ENCODE measurements at regions not wholly inside any gene's neighbourhood (a gene's known extent, or its start where the extent isn't known, plus 50 kb on each side); places are given as distances from the start of the nearest gene placed in this dataset.
A peak's percentile ranks its signal among the peaks of the same experiment; 100 is the strongest.
"Not testable (repeated sequence)": the region's sequence is repeated elsewhere in the genome, so short reads cannot be mapped to it uniquely, and the experiment has no call there.

GRCh38 chrX:40887476-40887875 lies 152.1 kb upstream of the MED14 start:
- no peak for DNase-seq (ENCODE audit: low read depth in 2 of 2)

DNA sequence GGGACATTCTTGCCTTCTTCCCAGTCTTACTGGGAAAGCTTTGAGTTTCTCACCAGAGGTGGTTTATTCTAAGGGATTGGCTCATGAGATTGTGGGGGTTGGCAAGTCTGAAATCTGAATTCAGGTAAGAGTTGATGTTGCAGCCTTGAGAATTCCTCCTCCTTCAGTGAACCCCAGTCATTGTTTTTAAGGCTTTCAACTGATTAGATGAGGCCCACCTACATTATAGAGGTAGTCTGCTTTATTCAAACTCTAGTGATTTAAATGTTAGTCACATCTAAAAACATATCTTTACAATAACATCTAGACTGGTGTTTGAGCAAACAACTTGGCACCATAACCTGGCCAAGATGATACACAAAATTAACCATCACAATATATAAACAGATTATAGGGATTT lies 156.5 kb upstream of the MED14 start:
- no peak for DNase-seq (ENCODE audit: low read depth in 2 of 2)

GRCh38 chrX:40893251-40893910 lies 158.0 kb upstream of the MED14 start:
- DNase-seq (ENCODE audit: low read depth in 2 of 2), result no peak

DNA sequence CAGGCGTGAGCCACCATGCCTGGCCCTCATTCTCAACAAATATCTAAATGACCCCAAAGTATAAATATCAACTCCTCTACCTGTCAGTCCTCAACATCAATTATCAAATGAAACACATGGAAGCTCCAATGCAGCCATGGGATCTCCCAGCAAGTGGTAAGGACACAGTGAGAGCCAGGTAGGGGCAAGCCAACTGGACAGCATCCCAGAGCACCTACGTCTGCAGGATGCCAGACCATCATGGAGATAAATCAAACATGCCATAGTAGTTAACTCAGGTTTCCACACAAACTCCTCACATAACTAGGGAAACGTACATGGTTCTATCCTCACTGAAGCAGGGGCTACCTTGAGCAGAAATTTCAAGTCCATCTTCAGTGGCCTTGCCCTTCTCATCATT lies 159.9 kb upstream of the MED14 start:
- DNase-seq (ENCODE audit: low read depth in 2 of 2), result no peak

- peak in 1 of 2 donors; percentile 30 for DNase-seq (ENCODE audit: low read depth in 2 of 2)
These were observed 162.5 kb upstream of the MED14 start for GRCh38 chrX:40897718-40898270.

DNA sequence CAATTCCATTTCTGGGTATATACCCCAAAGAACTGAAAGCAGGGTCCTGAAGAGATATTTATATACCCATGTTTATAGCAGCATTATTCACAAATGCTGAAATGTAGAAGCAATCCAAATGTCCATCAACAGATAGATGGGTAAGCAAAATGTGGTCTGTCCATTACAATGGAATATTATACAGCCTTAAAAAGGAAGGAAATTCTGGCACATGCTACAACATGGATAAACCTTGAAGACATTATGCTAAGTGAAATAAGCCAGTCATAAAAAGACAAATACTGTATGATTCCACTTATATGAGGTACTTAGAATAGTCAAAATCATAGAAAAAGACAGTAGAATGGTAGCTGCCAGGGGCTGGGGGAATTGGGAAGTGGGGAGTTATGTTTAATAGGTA lies 169.4 kb upstream of the MED14 start:
- DNase-seq (ENCODE audit: low read depth in 2 of 2), result not testable (repeated sequence)

DNA sequence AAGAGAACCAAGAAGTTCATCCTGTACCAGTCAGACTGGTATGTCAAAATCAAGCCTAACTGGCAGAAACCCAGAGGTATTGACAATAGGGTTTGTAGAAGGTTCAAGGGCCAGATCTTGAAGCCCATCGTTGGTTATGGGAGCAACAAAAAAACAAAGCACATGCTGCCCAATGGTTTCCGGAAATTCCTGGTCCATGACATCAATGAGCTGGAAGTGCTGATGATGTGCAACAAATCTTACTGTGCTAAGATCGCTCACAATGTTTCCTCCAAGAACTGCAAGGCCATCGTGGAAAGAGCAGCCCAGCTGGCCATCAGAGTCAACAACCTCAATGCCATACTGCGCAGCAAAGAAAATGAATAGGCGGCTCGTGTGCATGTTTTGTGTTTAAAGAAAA lies 172.7 kb upstream of the MED14 start:
- DNase-seq (ENCODE audit: low read depth in 2 of 2), result peak in 1 of 2 donors; percentile 46

GRCh38 chrX:40908857-40909475 lies 173.6 kb upstream of the MED14 start:
- DNase-seq (ENCODE audit: low read depth in 2 of 2), result peak in 1 of 2 donors; percentile 34

DNA sequence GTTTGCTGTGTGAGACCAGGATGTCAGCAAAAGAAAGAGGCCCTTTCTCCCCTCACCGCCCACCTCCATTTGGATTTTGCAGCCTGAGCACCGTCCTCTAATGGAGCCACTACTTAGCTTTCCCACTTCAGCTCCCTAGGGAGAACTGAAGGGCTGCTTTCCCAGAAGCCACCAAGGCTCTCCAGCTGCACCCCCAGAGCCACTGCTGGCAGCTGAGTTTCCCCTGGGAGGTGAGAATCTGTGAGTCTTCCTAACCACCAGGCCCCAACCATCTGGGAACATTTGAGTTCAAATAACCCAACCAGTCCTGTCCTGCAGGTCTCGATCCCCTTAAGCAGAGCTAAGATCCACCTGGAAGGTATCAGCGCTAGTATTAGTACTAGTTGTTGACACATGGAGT lies 173.1 kb upstream of the USP9X start:
- DNase-seq (ENCODE audit: low read depth in 2 of 2), result no peak

DNA sequence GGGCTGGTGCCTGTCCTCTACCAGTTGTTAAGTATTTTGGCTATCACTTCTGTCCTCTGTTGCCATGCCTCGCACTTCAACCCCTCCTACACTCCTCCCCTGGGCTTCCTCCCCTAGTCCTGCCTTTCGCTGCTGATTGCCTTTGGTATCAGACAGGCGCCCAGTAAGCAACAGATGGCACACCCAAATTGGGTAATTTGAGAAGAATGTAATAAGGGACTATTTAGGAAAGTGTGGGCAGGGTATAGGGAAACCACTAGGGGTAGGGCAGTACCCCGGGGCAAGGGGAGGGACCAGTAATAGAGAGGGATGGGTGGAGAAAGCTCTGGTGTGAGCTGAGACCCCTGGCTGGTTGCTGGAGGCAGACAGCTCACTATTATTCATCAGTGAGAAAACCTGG lies 172.7 kb upstream of the USP9X start:
- DNase-seq (ENCODE audit: low read depth in 2 of 2), result no peak

DNA sequence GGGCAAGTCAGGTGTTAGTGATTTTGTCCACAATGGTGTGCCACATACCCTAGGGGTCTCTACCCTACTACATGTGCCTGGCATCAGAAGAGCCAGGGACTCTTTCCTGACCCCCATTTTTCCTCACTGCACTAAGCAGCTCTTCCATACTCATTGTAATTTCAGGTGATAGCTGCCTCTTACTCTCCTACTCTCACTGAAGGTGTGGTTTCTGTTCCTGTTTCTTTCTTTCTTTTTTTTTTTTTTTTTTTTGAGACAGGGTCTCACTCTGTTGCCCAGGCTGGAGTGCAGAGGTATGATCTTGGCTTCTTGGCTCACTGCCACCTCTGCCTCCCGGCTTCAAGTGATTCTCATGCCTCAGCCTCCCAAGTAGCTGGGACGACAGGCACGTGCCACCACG lies 164.9 kb upstream of the USP9X start:
- no peak for DNase-seq (ENCODE audit: low read depth in 2 of 2)

DNA sequence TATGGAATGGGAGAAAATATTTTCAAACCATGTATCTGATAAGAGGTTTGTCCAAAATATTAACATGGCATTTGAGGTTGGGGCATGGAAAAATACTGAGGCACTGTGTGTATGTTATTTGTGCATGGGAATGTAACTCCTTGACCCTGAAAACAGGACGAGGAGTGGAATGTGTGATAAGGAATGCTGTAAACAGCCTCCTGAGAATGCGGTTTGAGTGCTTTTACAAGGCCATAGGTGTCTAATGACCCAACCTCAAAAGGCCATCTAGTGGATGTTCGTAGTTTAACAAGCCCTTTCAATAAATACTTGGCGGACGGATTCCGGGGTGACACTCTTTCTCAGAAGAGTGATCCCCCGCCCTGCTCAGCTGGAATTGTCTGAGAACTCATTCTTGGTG lies 162.9 kb upstream of the USP9X start:
- peak in 1 of 2 donors; percentile 80 for DNase-seq (ENCODE audit: low read depth in 2 of 2)

- DNase-seq (ENCODE audit: low read depth in 2 of 2), result not testable (repeated sequence)
These were observed 158.4 kb upstream of the USP9X start for GRCh38 chrX:40926739-40927427.

- no peak for DNase-seq (ENCODE audit: low read depth in 2 of 2)
These were observed 157.2 kb upstream of the USP9X start for GRCh38 chrX:40928076-40928475.

GRCh38 chrX:40931921-40932320 lies 153.3 kb upstream of the USP9X start:
- DNase-seq (ENCODE audit: low read depth in 2 of 2), result no peak

DNA sequence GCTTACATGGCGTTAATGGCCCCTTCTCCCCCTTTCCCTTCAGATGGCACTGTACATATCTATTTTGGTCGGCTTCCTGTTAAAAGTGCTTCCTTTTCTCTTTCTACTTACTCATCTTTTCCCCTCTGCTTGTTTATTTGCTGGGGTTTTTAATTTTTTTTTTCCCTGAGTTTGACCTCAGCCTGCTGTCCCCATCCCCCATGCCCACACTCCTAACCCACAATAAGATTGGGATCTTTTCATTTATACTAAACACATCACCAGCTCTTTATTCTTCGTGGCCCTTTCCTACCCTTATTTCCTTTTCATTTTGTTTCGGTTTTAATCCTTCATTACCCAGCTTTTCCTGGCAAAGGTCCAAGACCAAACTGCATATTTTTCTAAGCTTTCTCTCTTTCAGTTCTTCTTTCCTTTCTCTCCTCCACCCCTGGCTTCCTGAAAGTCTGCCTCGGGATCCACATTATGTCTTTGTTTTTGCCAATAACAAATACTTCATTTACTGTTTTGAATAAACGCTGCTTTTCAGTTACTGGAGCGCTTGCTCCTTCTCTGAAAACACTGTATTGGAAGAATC lies 152.0 kb upstream of the USP9X start:
- peak; percentile 78 to 87 for DNase-seq (ENCODE audit: low read depth in 2 of 2)

DNA sequence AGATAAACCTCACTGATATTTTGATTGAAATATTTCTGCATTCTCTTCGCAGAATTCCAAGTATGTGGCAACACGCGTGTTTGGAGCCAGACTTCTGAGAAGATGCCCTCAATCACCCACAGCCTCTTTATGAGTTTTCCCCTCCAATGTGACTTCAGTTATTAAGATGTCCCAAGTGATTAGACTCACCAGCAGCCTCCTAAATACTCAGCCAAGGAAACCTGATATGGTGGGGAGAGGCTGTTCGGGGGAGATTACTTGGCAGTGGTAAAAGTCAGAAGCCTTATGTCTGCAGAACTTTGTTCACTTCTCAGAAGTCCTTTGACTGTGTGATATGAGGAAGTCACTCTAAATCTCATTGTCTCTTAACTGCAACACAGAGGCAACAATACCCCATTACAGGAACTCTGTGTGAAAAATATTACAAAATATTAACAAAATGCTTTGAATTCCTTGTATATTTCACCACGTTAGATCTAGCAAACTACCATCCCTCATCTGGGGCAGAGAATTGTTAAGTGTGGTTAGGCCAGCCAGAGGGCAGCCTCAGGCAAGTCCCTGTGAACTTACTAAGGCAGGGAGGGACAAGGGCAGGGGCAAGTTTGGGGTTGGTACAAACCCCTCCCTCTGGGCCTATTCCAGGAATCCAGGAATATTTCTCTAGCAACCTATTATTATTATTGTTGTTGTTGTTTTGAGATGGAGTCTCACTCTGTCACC lies 151.4 kb upstream of the USP9X start:
- DNase-seq (ENCODE audit: low read depth in 2 of 2), result peak in 1 of 2 donors; percentile 50

GRCh38 chrX:40936827-40937226 lies 148.4 kb upstream of the USP9X start:
- no peak for DNase-seq (ENCODE audit: low read depth in 2 of 2)

- DNase-seq (ENCODE audit: low read depth in 2 of 2), result peak in 1 of 2 donors; percentile 12
These were observed 146.8 kb upstream of the USP9X start for GRCh38 chrX:40938423-40938822.

GRCh38 chrX:40943093-40943641 lies 142.1 kb upstream of the USP9X start:
- DNase-seq (ENCODE audit: low read depth in 2 of 2), result no peak

DNA sequence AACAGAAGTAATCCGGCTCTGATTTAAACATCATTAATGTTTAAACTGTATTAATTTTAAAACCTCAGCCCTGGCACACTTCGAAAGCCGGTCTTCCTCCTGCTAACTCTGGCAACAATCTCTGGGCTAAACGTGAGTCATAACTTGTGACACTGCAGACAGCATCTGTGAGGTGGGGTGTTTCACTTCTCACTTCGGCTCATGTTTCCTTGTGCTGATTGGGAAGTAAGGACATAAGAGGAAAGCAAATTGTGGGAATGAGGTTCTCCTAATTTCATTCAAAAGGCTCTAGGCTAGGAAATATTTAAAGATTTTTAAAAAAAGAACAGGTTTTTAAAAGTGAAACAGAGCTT lies 139.9 kb upstream of the USP9X start:
- peak; percentile 16 to 67 for DNase-seq (ENCODE audit: low read depth in 2 of 2)

Data from dermis microvascular lymphatic vessel endothelial cell (primary cell).